Hepatocyte (in vitro differentiated cells): ENCODE measurements at regions not wholly inside any gene's neighbourhood (a gene's known extent, or its start where the extent isn't known, plus 50 kb on each side); places are given as distances from the start of the nearest gene placed in this dataset.

Experiments
- CTCF ChIP-seq: fragments of 200-600 bp; sonication (generic); IDR thresholded peaks from 2 replicates; pipeline ENCODE4 v1.5.1; 2016; ENCODE audit warnings: antibody characterized with exemption, mild to moderate bottlenecking; ENCODE audit not compliant: poor library complexity
- EZH2 ChIP-seq: fragments of 200-600 bp; sonication (generic); IDR thresholded peaks from 2 replicates; pipeline ENCODE4 v1.6.1; 2016; ENCODE audit warnings: antibody characterized with exemption, mild to moderate bottlenecking, borderline replicate concordance

GRCh38 chr6:41416501-41416837 lies 81.1 kb downstream of the NCR2 start:
- TF ChIP-seq CTCF, result no peak
- no peak for TF ChIP-seq EZH2
